ENCODE measurements at regions not wholly inside any gene's neighbourhood (a gene's known extent, or its start where the extent isn't known, plus 50 kb on each side); places are given as distances from the start of the nearest gene placed in this dataset.

GRCh38 chr4:98720871-98721480 lies 62.6 kb upstream of the TSPAN5 start:
- TF ChIP-seq CTCF (conservative IDR thresholded peaks at IDR 0.05; ENCODE audit: low read length) = no peak
- TF ChIP-seq EZH2phosphoT487 (IDR thresholded peaks at IDR 0.05; ENCODE audit: borderline replicate concordance, low read depth, low read length) = no peak
